DND-41 (cell line): ENCODE measurements at regions not wholly inside any gene's neighbourhood (a gene's known extent, or its start where the extent isn't known, plus 50 kb on each side); places are given as distances from the start of the nearest gene placed in this dataset.
A peak's percentile ranks its signal among the peaks of the same experiment; 100 is the strongest.

Source experiments
- ATAC-seq: fragments of 200-7000 bp; cut with Tn5 transposase; 3 replicates; pipeline ENCODE4 v1.9.1; 2021; ENCODE audit warnings: low read depth; ENCODE audit not compliant: insufficient read depth
- DNase-seq: peaks from one replicate; pipeline ENCODE4 v3.0.0-alpha.2; 2020
- H2AFZ ChIP-seq: 2 replicates; pipeline ENCODE4 v1.6.0; 2012; ENCODE audit warnings: low read depth, low read length
- H3K27ac ChIP-seq: 2 replicates; pipeline ENCODE4 v1.5.1; 2012; ENCODE audit warnings: low read length, inconsistent platforms
- H3K27me3 ChIP-seq: fragments of 200-600 bp; sonication (generic); 2 replicates; pipeline ENCODE4 v1.6.0; 2012; ENCODE audit warnings: low read length, mild to moderate bottlenecking, inconsistent platforms; ENCODE audit not compliant: insufficient read depth, poor library complexity
- H3K36me3 ChIP-seq: 2 replicates; pipeline ENCODE4 v1.5.1; 2012; ENCODE audit warnings: low read length, inconsistent platforms; ENCODE audit not compliant: insufficient read depth
- H3K4me1 ChIP-seq: 2 replicates; pipeline ENCODE4 v1.5.1; 2012; ENCODE audit warnings: mild to moderate bottlenecking, low read length; ENCODE audit not compliant: insufficient read depth
- H3K4me2 ChIP-seq: 2 replicates; pipeline ENCODE4 v1.6.0; 2012; ENCODE audit warnings: mild to moderate bottlenecking, moderate library complexity, low read length, inconsistent platforms; ENCODE audit not compliant: insufficient read depth
- H3K4me3 ChIP-seq, 2 experiments: fragments of 200-600 bp in 1 of 2; shearing (Covaris generic) in 1 of 2; 2 replicates each; pipeline ENCODE4 v1.5.1; 2012 to 2016; ENCODE audit warnings: inconsistent platforms in 2 of 2, low read length in 2 of 2, mild to moderate bottlenecking in 2 of 2, low read depth in 1 of 2, moderate library complexity in 1 of 2
- H3K79me2 ChIP-seq: 2 replicates; pipeline ENCODE4 v1.6.0; 2012; ENCODE audit warnings: low read length, inconsistent platforms; ENCODE audit not compliant: insufficient read depth
- H3K9ac ChIP-seq: 2 replicates; pipeline ENCODE4 v1.6.0; 2012; ENCODE audit warnings: low read depth, mild to moderate bottlenecking, inconsistent platforms, low read length, moderate library complexity
- H3K9me3 ChIP-seq: 2 replicates; pipeline ENCODE4 v1.5.1; 2012; ENCODE audit warnings: low read length, moderate library complexity, mild to moderate bottlenecking, inconsistent platforms; ENCODE audit not compliant: insufficient read depth, severe bottlenecking
- H4K20me1 ChIP-seq: 2 replicates; pipeline ENCODE4 v1.6.0; 2012; ENCODE audit warnings: low read length; ENCODE audit not compliant: insufficient read depth
- CTCF ChIP-seq: IDR thresholded peaks from 2 replicates; pipeline ENCODE4 v1.5.1; 2012; ENCODE audit warnings: borderline replicate concordance, low read length, moderate library complexity, mild to moderate bottlenecking; ENCODE audit not compliant: poor library complexity, severe bottlenecking; ENCODE audit errors: extremely low read depth
- EZH2 ChIP-seq: IDR thresholded peaks from 3 replicates; pipeline ENCODE4 v1.6.1; 2012; ENCODE audit warnings: borderline replicate concordance, low read depth, mild to moderate bottlenecking, moderate library complexity, low read length, inconsistent platforms; ENCODE audit not compliant: severe bottlenecking

GRCh38 chr2:30318987-30319782 lies 87.9 kb downstream of the LBH start:
- ATAC-seq = no peak
- no peaks in the 10 kb centered on the region for H4K20me1 ChIP-seq
- no peak for TF ChIP-seq EZH2
- no peak for TF ChIP-seq CTCF
- H3K27me3 ChIP-seq = no peaks in the 10 kb centered on the region
- H3K36me3 ChIP-seq = no peaks in the 10 kb centered on the region
- H3K4me3 ChIP-seq = no peak overlapping the region
- H3K79me2 ChIP-seq = no peaks in the 10 kb centered on the region
- no peak overlapping the region for H3K27ac ChIP-seq
- no peak overlapping the region for H3K4me2 ChIP-seq
- H2AFZ ChIP-seq = no peak overlapping the region
- H3K4me1 ChIP-seq = peaks cover 6% of the 10 kb centered on the region; the same call in 1 of the 2 replicates
- no peak for DNase-seq
- no peaks in the 10 kb centered on the region for H3K9me3 ChIP-seq
- H3K9ac ChIP-seq = no peak overlapping the region

GRCh38 chr2:30321466-30321865 lies 90.1 kb downstream of the LBH start:
- H3K4me1 ChIP-seq = no peaks in the 10 kb centered on the region
- H2AFZ ChIP-seq = no peak overlapping the region
- no peaks in the 10 kb centered on the region for H4K20me1 ChIP-seq
- TF ChIP-seq EZH2 (no peak), CTCF (no peak)
- DNase-seq = no peak
- ATAC-seq = no peak
- no peaks in the 10 kb centered on the region for H3K27me3 ChIP-seq
- H3K4me3 ChIP-seq = no peak overlapping the region
- H3K36me3 ChIP-seq = no peaks in the 10 kb centered on the region
- H3K4me2 ChIP-seq = no peak overlapping the region
- no peak overlapping the region for H3K27ac ChIP-seq
- no peak overlapping the region for H3K9ac ChIP-seq
- H3K9me3 ChIP-seq = no peaks in the 10 kb centered on the region
- no peaks in the 10 kb centered on the region for H3K79me2 ChIP-seq

GRCh38 chr2:30323499-30323898 lies 92.2 kb downstream of the LBH start:
- Histone ChIP-seq H3K36me3 (no peaks in the 10 kb centered on the region), H3K9me3 (no peaks in the 10 kb centered on the region), H3K9ac (no peak overlapping the region), H3K4me2 (no peak overlapping the region), H3K27ac (no peak overlapping the region), H2AFZ (no peak overlapping the region), H3K27me3 (no peaks in the 10 kb centered on the region), H3K4me3 (no peak overlapping the region), H4K20me1 (no peaks in the 10 kb centered on the region), H3K4me1 (no peaks in the 10 kb centered on the region), H3K79me2 (no peaks in the 10 kb centered on the region)
- DNase-seq (no peak), ATAC-seq (0 out of 3 replicates have a peak, but pooled peaks have one; percentile 37)
- no peak for TF ChIP-seq CTCF
- no peak for TF ChIP-seq EZH2
